Common myeloid progenitor, CD34-positive (primary cell): ENCODE measurements at regions not wholly inside any gene's neighbourhood (a gene's known extent, or its start where the extent isn't known, plus 50 kb on each side); places are given as distances from the start of the nearest gene placed in this dataset.
"Not testable (repeated sequence)": the region's sequence is repeated elsewhere in the genome, so short reads cannot be mapped to it uniquely, and the experiment has no call there.

Source experiments
- CTCF ChIA-PET: fragments of 350-600 bp; sonication (Branson Sonifier 250); formaldehyde crosslinking; loops from one replicate; lab custom pipeline; 2021; ENCODE audit warnings: antibody characterized with exemption; lab: Charles Lee
- POLR2A ChIA-PET: fragments of 350-600 bp; sonication (Branson Sonifier 250); formaldehyde crosslinking; loops from one replicate; lab custom pipeline; 2021; ENCODE audit warnings: antibody characterized with exemption; lab: Charles Lee
- DNase-seq, 3 donors: peaks; one replicate each; pipeline versions ENCODE4 v3.0.0 to v3.0.0-alpha.2; 2013
- H3K27ac ChIP-seq, 2 experiments: 1 replicate in 1 of 2; 2 replicates in 1 of 2; pipeline ENCODE4 v1.7.0; 2013; ENCODE audit warnings: inconsistent platforms in 2 of 2, low read length in 2 of 2, mild to moderate bottlenecking in 2 of 2, low read depth in 1 of 2, moderate library complexity in 1 of 2; ENCODE audit not compliant: severe bottlenecking in 2 of 2, insufficient read depth in 1 of 2, poor library complexity in 1 of 2
- H3K27me3 ChIP-seq, 5 experiments: replicated peaks in 2 of 5; 1 replicate in 3 of 5; 2 replicates in 2 of 5; pipeline versions ENCODE4 v1.6.1 to v1.7.0; 2013; ENCODE audit warnings: low read length in 4 of 5, mild to moderate bottlenecking in 2 of 5, moderate library complexity in 2 of 5, inconsistent platforms in 1 of 5; ENCODE audit not compliant: insufficient read depth in 5 of 5, control insufficient read depth in 4 of 5
- H3K36me3 ChIP-seq, 4 experiments: 1 replicate in 2 of 4; 2 replicates in 2 of 4; pipeline versions ENCODE4 v1.6.1 to v1.7.0; 2013; ENCODE audit warnings: low read length in 3 of 4, control low read depth in 1 of 4, mild to moderate bottlenecking in 1 of 4; ENCODE audit not compliant: control insufficient read depth in 4 of 4, insufficient read depth in 4 of 4
- H3K4me1 ChIP-seq, 4 experiments: 1 replicate in 3 of 4; 2 replicates in 1 of 4; pipeline versions ENCODE4 v1.6.1 to v1.7.1; 2013; ENCODE audit warnings: low read length in 3 of 4, mild to moderate bottlenecking in 3 of 4, control low read depth in 1 of 4, inconsistent platforms in 1 of 4, moderate library complexity in 1 of 4; ENCODE audit not compliant: control insufficient read depth in 4 of 4, insufficient read depth in 4 of 4; ENCODE audit errors: control extremely low read depth in 1 of 4
- H3K4me3 ChIP-seq, 7 experiments: 1 replicate in 4 of 7; 2 replicates in 3 of 7; pipeline versions ENCODE4 v1.5.1 to v1.7.0; 2013; ENCODE audit warnings: mild to moderate bottlenecking in 7 of 7, low read length in 6 of 7, moderate library complexity in 6 of 7, inconsistent platforms in 2 of 7, low read depth in 2 of 7, control low read depth in 1 of 7; ENCODE audit not compliant: insufficient read depth in 4 of 7, control insufficient read depth in 1 of 7; ENCODE audit errors: extremely low read depth in 1 of 7
- H3K9me3 ChIP-seq, 5 experiments: 1 replicate in 4 of 5; 2 replicates in 1 of 5; pipeline versions ENCODE4 v1.6.1 to v1.7.1; 2013; ENCODE audit warnings: low read length in 4 of 5, mild to moderate bottlenecking in 2 of 5, inconsistent platforms in 1 of 5, low read depth in 1 of 5, moderate library complexity in 1 of 5; ENCODE audit not compliant: control insufficient read depth in 4 of 5, insufficient read depth in 2 of 5; ENCODE audit errors: control extremely low read depth in 1 of 5
- WGBS: methylation state at CpG from one replicate; pipeline ENCODE4 v1.1.5; 2013; ENCODE audit not compliant: insufficient coverage; 5-methylcytosine and 5-hydroxymethylcytosine counted together

GRCh38 chr10:3874990-3875841 is 90.2 kb upstream of the KLF6 start:
- peaks cover 8 to 52% (median 42%) of the 10 kb centered on the region in 4 experiments for H3K4me1 ChIP-seq
- H3K27me3 ChIP-seq, result no peaks in the 10 kb centered on the region
- no peaks in the 10 kb centered on the region for H3K36me3 ChIP-seq
- peak overlapping the region in 1 of 7 experiments; percentile 6 for H3K4me3 ChIP-seq
- ChIA-PET CTCF (interaction anchor here (1.4 to 1.6 kb wide), 3 partner anchors 9 to 90 kb away, joined by 3 to 5 read pairs (median 4); partner anchors contain the start of gene KLF6), POLR2A (interaction anchor here (0.5 to 4.0 kb wide), 2 partner anchors 24 to 90 kb away, joined by 9 to 20 read pairs; partner anchors contain the start of gene KLF6)
- no peaks in the 10 kb centered on the region for H3K9me3 ChIP-seq
- peak; percentile 37 to 79 (median 71) for DNase-seq
- 70% methylated on average over 2 of the region's 6 CpGs for WGBS
- peak overlapping the region; percentile 99 to 100 for H3K27ac ChIP-seq

GRCh38 chr10:3874610-3874989 is 89.6 kb upstream of the KLF6 start:
- peaks cover 8 to 52% (median 42%) of the 10 kb centered on the region in 4 experiments for H3K4me1 ChIP-seq
- H3K27me3 ChIP-seq, H3K9me3 ChIP-seq, DNase-seq, H3K36me3 ChIP-seq: not testable (repeated sequence)
- CTCF ChIA-PET, result interaction anchor here (1.6 kb wide), 1 partner anchor 31 kb away, joined by 3 read pairs; no protein-coding TSS in a partner anchor
- WGBS, result 100% methylated on average over 3 of the region's 4 CpGs
- H3K4me3 ChIP-seq, result peak overlapping the region in 2 of 7 experiments; percentile 2 to 6
- POLR2A ChIA-PET, result interaction anchor here (0.5 to 4.0 kb wide), 2 partner anchors 23 to 89 kb away, joined by 9 to 20 read pairs; partner anchors contain the start of gene KLF6
- H3K27ac ChIP-seq, result peak overlapping the region; percentile 99 to 100

DNA sequence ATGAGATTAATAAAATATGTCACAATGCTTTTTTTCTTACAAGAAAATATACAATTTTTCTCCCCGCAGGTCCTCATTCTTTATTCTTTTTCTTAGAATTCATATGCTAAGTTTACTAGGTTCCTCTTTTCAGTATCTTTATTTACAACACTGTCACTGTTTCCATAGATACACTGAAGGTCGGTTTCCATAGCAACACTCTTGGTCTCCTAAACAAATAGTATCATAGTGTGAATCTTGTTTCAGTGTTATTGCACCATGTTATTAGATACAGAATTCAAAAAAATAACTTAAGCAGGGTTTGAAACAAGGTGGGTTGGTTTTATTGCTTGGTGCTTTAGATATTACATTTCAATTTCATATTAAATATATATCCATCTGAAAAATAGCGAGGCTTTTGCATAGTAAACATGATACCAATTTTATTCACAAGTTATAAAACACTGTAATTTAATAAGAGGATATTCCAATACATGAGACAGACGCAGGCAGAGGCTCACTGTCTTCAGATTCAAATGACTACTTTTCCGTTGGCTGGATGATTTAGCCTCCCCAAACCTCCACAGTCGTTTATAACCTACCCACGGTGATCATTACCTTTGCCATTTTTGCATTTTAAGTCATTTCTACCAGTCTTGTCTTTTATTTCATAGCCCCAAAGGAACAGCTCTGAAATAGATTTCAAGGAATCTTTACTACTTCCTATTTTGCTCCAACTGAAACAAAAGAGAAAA is 88.9 kb upstream of the KLF6 start:
- WGBS, result 73% methylated on average over 2 of the region's 7 CpGs
- Histone ChIP-seq H3K4me3 (peak overlapping the region in 1 of 7 experiments; percentile 2), H3K9me3 (no peaks in the 10 kb centered on the region), H3K36me3 (no peaks in the 10 kb centered on the region), H3K4me1 (peaks cover 8 to 52% (median 42%) of the 10 kb centered on the region in 4 experiments), H3K27ac (peak overlapping the region; percentile 99 to 100), H3K27me3 (no peaks in the 10 kb centered on the region)
- DNase-seq, result peak; percentile 96 to 98 (median 98)
- ChIA-PET CTCF (interaction anchor here (0.8 to 2.4 kb wide), 3 partner anchors 22 to 561 kb away, joined by 3 to 7 read pairs (median 3); no protein-coding TSS in a partner anchor), POLR2A (interaction anchor here (4.0 kb wide), 1 partner anchor 88 kb away, joined by 20 read pairs; the partner anchor contains the start of gene KLF6)

GRCh38 chr10:3872712-3873329 is 87.8 kb upstream of the KLF6 start:
- Histone ChIP-seq H3K4me3 (no peak overlapping the region), H3K4me1 (peaks cover 8 to 52% (median 42%) of the 10 kb centered on the region in 4 experiments), H3K36me3 (no peaks in the 10 kb centered on the region), H3K27me3 (no peaks in the 10 kb centered on the region), H3K27ac (peak overlapping the region; percentile 99 to 100), H3K9me3 (no peaks in the 10 kb centered on the region)
- WGBS, result 96% methylated on average over 7 of the region's 12 CpGs
- no peak for DNase-seq
- ChIA-PET POLR2A (interaction anchor here (4.0 kb wide), 1 partner anchor 87 kb away, joined by 20 read pairs; the partner anchor contains the start of gene KLF6), CTCF (interaction anchor here (1.4 to 2.4 kb wide), 2 partner anchors 14 to 21 kb away, joined by 5 to 7 read pairs; no protein-coding TSS in a partner anchor)

GRCh38 chr10:3871424-3871996 is 86.5 kb upstream of the KLF6 start:
- POLR2A ChIA-PET, result interaction anchor here (0.6 to 1.2 kb wide), 3 partner anchors 9 to 195 kb away, joined by 3 to 4 read pairs (median 4); partner anchors contain the start of gene KLF6
- H3K27ac ChIP-seq, result peak overlapping the region in 1 of 2 experiments; percentile 100
- no peak for DNase-seq
- H3K9me3 ChIP-seq, result no peaks in the 10 kb centered on the region
- no peaks in the 10 kb centered on the region for H3K36me3 ChIP-seq
- peaks cover 6 to 41% (median 36%) of the 10 kb centered on the region in 4 experiments for H3K4me1 ChIP-seq
- no peaks in the 10 kb centered on the region for H3K27me3 ChIP-seq
- H3K4me3 ChIP-seq, result no peak overlapping the region
- 100% methylated on average over 4 of the region's 6 CpGs for whole genome bisulfite sequencing
- CTCF ChIA-PET, result interaction anchor here (1.1 to 1.4 kb wide), 2 partner anchors 9 to 13 kb away, joined by 3 to 5 read pairs; no protein-coding TSS in a partner anchor

GRCh38 chr10:3869036-3869435 is 84.0 kb upstream of the KLF6 start:
- ChIA-PET CTCF (no interaction called here), POLR2A (no interaction called here)

More at GRCh38 chr10:3869036-3869435, 84.0 kb upstream of the KLF6 start:
- no peaks in the 10 kb centered on the region for H3K27me3 ChIP-seq
- H3K4me3 ChIP-seq, result no peak overlapping the region
- H3K27ac ChIP-seq, result no peak overlapping the region
- no peak for DNase-seq
- peaks cover 6 to 19% (median 15%) of the 10 kb centered on the region in 4 experiments for H3K4me1 ChIP-seq
- no peaks in the 10 kb centered on the region for H3K9me3 ChIP-seq
- H3K36me3 ChIP-seq, result no peaks in the 10 kb centered on the region
